H1 (cell line): ENCODE measurements at regions not wholly inside any gene's neighbourhood (a gene's known extent, or its start where the extent isn't known, plus 50 kb on each side); places are given as distances from the start of the nearest gene placed in this dataset.

Source experiments
- CHD2 ChIP-seq: IDR thresholded peaks from 2 replicates; pipeline ENCODE4 v1.6.1; 2012; ENCODE audit warnings: low read length, improper control_type of control experiment
- EZH2 ChIP-seq: fragments of 200-600 bp; sonication (generic); IDR thresholded peaks from 2 replicates; pipeline ENCODE4 v1.7.1; 2012; ENCODE audit warnings: low read depth, mild to moderate bottlenecking, moderate library complexity, low read length, inconsistent platforms; ENCODE audit not compliant: severe bottlenecking
- GTF2F1 ChIP-seq: IDR thresholded peaks from 2 replicates; pipeline ENCODE4 v1.6.1; 2012; ENCODE audit warnings: low read depth, low read length, improper control_type of control experiment, borderline replicate concordance
- POLR2A ChIP-seq, 2 experiments: IDR thresholded peaks; 1 replicate in 1 of 2; 2 replicates in 1 of 2; pipeline ENCODE4 v1.6.1; 2011; ENCODE audit warnings: low read depth in 2 of 2, low read length in 2 of 2, mild to moderate bottlenecking in 2 of 2; ENCODE audit errors: control extremely low read depth in 1 of 2
- RAD21 ChIP-seq, 2 experiments: IDR thresholded peaks in 1 of 2; conservative IDR thresholded peaks in 1 of 2; 2 replicates each; pipeline ENCODE4 v1.6.1; 2011; ENCODE audit warnings: low read depth in 2 of 2, low read length in 2 of 2, improper control_type of control experiment in 1 of 2, inconsistent platforms in 1 of 2, mild to moderate bottlenecking in 1 of 2, moderate library complexity in 1 of 2
- SUZ12 ChIP-seq: fragments of 200-600 bp; sonication (generic); IDR thresholded peaks from 2 replicates; pipeline ENCODE4 v1.6.1; 2012; ENCODE audit warnings: mild to moderate bottlenecking, inconsistent platforms, low read length, moderate library complexity, mixed read lengths
- YY1 ChIP-seq: IDR thresholded peaks from 2 replicates; pipeline ENCODE4 v1.6.1; 2011; ENCODE audit warnings: low read depth, mild to moderate bottlenecking, low read length
- ZNF274 ChIP-seq: IDR thresholded peaks from 2 replicates; pipeline ENCODE4 v1.7.0; 2012; ENCODE audit warnings: low read length, borderline replicate concordance; ENCODE audit errors: extremely low read depth
- TF ChIP-seq, protein P1 (sequence below): IDR thresholded peaks from 2 replicates; pipeline ENCODE4 v1.6.1; 2011; ENCODE audit warnings: low read depth, mild to moderate bottlenecking, low read length; ENCODE audit not compliant: insufficient read depth
- TF ChIP-seq, protein P2 (sequence below), 3 experiments: IDR thresholded peaks; 1 replicate in 2 of 3; 2 replicates in 1 of 3; pipeline versions ENCODE4 v1.5.1 to v1.6.1; 2011; ENCODE audit warnings: low read length in 3 of 3, mild to moderate bottlenecking in 3 of 3, inconsistent platforms in 2 of 3, low read depth in 1 of 3, moderate library complexity in 1 of 3; ENCODE audit not compliant: insufficient read depth in 1 of 3; ENCODE audit errors: control extremely low read depth in 1 of 3
- TF ChIP-seq, protein P3 (sequence below): IDR thresholded peaks from 2 replicates; pipeline ENCODE4 v1.6.1; 2012; ENCODE audit warnings: low read length, inconsistent platforms

DNA sequence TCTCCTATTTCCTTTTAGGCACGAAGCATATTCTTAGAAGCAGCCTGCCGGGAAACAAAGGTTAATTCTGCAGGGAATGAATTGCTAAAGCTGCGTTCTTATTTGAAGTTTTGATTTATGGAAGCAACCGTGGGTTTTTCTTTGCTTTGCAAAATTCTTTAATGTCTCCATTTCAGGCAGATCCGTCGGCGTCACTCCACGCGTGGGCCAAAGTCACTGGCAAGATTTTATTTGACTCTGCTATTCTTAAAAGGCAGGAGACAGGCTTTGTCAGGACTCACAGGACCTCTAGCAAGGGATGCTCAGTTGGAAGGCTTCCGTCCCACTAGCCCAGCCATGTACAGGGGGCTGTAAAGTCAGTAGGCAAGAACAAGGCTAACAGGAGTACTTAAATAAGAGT, 387.3 kb upstream of the XYLT1 start:
- TF ChIP-seq YY1 (no peak), CHD2 (no peak), ZNF274 (no peak), SUZ12 (no peak), EZH2 (no peak), GTF2F1 (no peak), POLR2A (IDR thresholded peaks at IDR 0.05; ENCODE audit: control extremely low read depth in 1 of 2, low read depth in 2 of 2, low read length in 2 of 2) (no peak), RAD21 (IDR thresholded peaks at IDR 0.05 in 1 of 2, conservative IDR thresholded peaks at IDR 0.05 in 1 of 2; ENCODE audit: low read depth in 2 of 2, low read length in 2 of 2) (no peak)
- TF ChIP-seq, protein P1, sequence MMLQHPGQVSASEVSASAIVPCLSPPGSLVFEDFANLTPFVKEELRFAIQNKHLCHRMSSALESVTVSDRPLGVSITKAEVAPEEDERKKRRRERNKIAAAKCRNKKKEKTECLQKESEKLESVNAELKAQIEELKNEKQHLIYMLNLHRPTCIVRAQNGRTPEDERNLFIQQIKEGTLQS, result no peak
- TF ChIP-seq, protein P2, sequence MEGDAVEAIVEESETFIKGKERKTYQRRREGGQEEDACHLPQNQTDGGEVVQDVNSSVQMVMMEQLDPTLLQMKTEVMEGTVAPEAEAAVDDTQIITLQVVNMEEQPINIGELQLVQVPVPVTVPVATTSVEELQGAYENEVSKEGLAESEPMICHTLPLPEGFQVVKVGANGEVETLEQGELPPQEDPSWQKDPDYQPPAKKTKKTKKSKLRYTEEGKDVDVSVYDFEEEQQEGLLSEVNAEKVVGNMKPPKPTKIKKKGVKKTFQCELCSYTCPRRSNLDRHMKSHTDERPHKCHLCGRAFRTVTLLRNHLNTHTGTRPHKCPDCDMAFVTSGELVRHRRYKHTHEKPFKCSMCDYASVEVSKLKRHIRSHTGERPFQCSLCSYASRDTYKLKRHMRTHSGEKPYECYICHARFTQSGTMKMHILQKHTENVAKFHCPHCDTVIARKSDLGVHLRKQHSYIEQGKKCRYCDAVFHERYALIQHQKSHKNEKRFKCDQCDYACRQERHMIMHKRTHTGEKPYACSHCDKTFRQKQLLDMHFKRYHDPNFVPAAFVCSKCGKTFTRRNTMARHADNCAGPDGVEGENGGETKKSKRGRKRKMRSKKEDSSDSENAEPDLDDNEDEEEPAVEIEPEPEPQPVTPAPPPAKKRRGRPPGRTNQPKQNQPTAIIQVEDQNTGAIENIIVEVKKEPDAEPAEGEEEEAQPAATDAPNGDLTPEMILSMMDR (IDR thresholded peaks at IDR 0.05; ENCODE audit: control extremely low read depth in 1 of 3, insufficient read depth in 1 of 3, low read depth in 1 of 3, low read length in 3 of 3), result no peak
- TF ChIP-seq, protein P3, sequence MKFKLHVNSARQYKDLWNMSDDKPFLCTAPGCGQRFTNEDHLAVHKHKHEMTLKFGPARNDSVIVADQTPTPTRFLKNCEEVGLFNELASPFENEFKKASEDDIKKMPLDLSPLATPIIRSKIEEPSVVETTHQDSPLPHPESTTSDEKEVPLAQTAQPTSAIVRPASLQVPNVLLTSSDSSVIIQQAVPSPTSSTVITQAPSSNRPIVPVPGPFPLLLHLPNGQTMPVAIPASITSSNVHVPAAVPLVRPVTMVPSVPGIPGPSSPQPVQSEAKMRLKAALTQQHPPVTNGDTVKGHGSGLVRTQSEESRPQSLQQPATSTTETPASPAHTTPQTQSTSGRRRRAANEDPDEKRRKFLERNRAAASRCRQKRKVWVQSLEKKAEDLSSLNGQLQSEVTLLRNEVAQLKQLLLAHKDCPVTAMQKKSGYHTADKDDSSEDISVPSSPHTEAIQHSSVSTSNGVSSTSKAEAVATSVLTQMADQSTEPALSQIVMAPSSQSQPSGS, result no peak
